Non-pigmented ciliary epithelial cell (primary cell): ENCODE measurements at regions not wholly inside any gene's neighbourhood (a gene's known extent, or its start where the extent isn't known, plus 50 kb on each side); places are given as distances from the start of the nearest gene placed in this dataset.
"Not testable (repeated sequence)": the region's sequence is repeated elsewhere in the genome, so short reads cannot be mapped to it uniquely, and the experiment has no call there.

Experiments
- DNase-seq: peaks from one replicate; pipeline ENCODE4 v3.0.0-alpha.2; 2010; ENCODE audit warnings: low read depth

GRCh38 chr15:81723113-81723651 lies 322.6 kb downstream of the MEX3B start:
- no peak for DNase-seq

GRCh38 chr15:81716468-81716867 lies 329.4 kb downstream of the MEX3B start:
- not testable (repeated sequence) for DNase-seq

GRCh38 chr15:81710328-81710727 lies 335.5 kb downstream of the MEX3B start:
- DNase-seq, result no peak

GRCh38 chr15:81706816-81707346 lies 332.9 kb upstream of the TMC3 start:
- not testable (repeated sequence) for DNase-seq

- not testable (repeated sequence) for DNase-seq
These were observed 331.7 kb upstream of the TMC3 start for GRCh38 chr15:81705727-81706126.

- no peak for DNase-seq
These were observed 312.0 kb upstream of the TMC3 start for GRCh38 chr15:81686021-81686420.

GRCh38 chr15:81685237-81685636 lies 311.2 kb upstream of the TMC3 start:
- DNase-seq, result no peak

- DNase-seq, result no peak
These were observed 306.8 kb upstream of the TMC3 start for GRCh38 chr15:81680829-81681228.

- DNase-seq, result no peak
These were observed 292.8 kb upstream of the TMC3 start for GRCh38 chr15:81666839-81667238.

- DNase-seq, result no peak
These were observed 287.0 kb upstream of the TMC3 start for GRCh38 chr15:81660976-81661375.

GRCh38 chr15:81653259-81653658 lies 279.2 kb upstream of the TMC3 start:
- DNase-seq, result no peak

GRCh38 chr15:81645470-81645869 lies 271.5 kb upstream of the TMC3 start:
- no peak for DNase-seq

GRCh38 chr15:81643771-81644170 lies 269.8 kb upstream of the TMC3 start:
- no peak for DNase-seq

GRCh38 chr15:81642451-81642990 lies 268.5 kb upstream of the TMC3 start:
- DNase-seq, result peak; percentile 19

- not testable (repeated sequence) for DNase-seq
These were observed 262.1 kb upstream of the TMC3 start for GRCh38 chr15:81636064-81636463.

GRCh38 chr15:81633889-81634288 lies 259.9 kb upstream of the TMC3 start:
- DNase-seq, result no peak

- no peak for DNase-seq
These were observed 251.9 kb upstream of the TMC3 start for GRCh38 chr15:81625896-81626295.

- DNase-seq, result no peak
These were observed 245.0 kb upstream of the TMC3 start for GRCh38 chr15:81619002-81619401.

- no peak for DNase-seq
These were observed 238.6 kb upstream of the TMC3 start for GRCh38 chr15:81612631-81613030.

- DNase-seq, result no peak
These were observed 237.7 kb upstream of the TMC3 start for GRCh38 chr15:81611679-81612078.

- no peak for DNase-seq
These were observed 234.4 kb upstream of the TMC3 start for GRCh38 chr15:81608309-81608829.

GRCh38 chr15:81604713-81605112 lies 230.7 kb upstream of the TMC3 start:
- no peak for DNase-seq

GRCh38 chr15:81596159-81596865 lies 222.3 kb upstream of the TMC3 start:
- DNase-seq, result no peak
